Dendritic cell treated with granulocyte-macrophage colony-stimulating factor and Interleukin-4, amounts not matched to agents 40 ng/mL and 50 ng/mL, for 4 days (primary cell): ENCODE measurements at regions not wholly inside any gene's neighbourhood (a gene's known extent, or its start where the extent isn't known, plus 50 kb on each side); places are given as distances from the start of the nearest gene placed in this dataset.
"Not testable (repeated sequence)": the region's sequence is repeated elsewhere in the genome, so short reads cannot be mapped to it uniquely, and the experiment has no call there.

ENCODE experiments used
- H3K27ac Mint-ChIP-seq: one replicate; pipeline ENCODE4 v1.8.0; 2022; ENCODE audit warnings: mild to moderate bottlenecking, mixed read lengths
- H3K27me3 Mint-ChIP-seq: one replicate; pipeline ENCODE4 v1.8.0; 2022; ENCODE audit warnings: mild to moderate bottlenecking, mixed read lengths
- H3K36me3 Mint-ChIP-seq: one replicate; pipeline ENCODE4 v1.8.0; 2022; ENCODE audit warnings: low read depth, mixed read lengths
- H3K4me1 Mint-ChIP-seq: one replicate; pipeline ENCODE4 v1.8.0; 2022; ENCODE audit warnings: low read depth, mixed read lengths
- H3K4me3 Mint-ChIP-seq: one replicate; pipeline ENCODE4 v1.8.0; 2022; ENCODE audit warnings: mild to moderate bottlenecking, moderate library complexity, mixed read lengths
- H3K9me3 Mint-ChIP-seq: one replicate; pipeline ENCODE4 v1.8.0; 2022; ENCODE audit warnings: mixed read lengths
- intact Hi-C: fragments of 100-400 bp; cut with micrococcal nuclease; formaldehyde crosslinking; loops from one replicate; pipeline ENCODE4 v1.15.0; 2022

DNA sequence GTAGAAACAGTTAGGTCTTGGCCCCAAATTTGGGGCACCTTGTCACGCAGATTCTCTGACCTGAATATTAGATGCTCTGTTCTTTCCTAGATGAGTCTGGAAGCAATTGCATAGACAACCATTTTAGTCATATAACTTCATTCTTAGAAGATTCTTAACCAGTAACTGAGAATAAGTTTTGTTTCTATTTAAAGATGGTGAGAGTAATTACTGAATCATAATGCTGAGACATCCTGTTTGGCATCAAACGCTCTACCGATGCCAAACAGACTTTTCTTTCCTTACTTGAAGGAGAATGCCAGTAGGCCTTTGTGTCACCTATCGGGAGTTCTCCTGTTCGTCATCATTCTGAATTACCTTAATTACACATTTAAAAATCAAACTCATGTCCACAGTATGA lies 131.6 kb upstream of the ID4 start:
- no peaks in the 10 kb centered on the region for H3K27me3 Mint-ChIP-seq
- H3K36me3 Mint-ChIP-seq: no peaks in the 10 kb centered on the region
- intact Hi-C loops: no loop called here
- H3K27ac Mint-ChIP-seq: no peak overlapping the region
- peaks cover 9% of the 10 kb centered on the region for H3K9me3 Mint-ChIP-seq
- no peak overlapping the region for H3K4me3 Mint-ChIP-seq
- H3K4me1 Mint-ChIP-seq: no peaks in the 10 kb centered on the region

DNA sequence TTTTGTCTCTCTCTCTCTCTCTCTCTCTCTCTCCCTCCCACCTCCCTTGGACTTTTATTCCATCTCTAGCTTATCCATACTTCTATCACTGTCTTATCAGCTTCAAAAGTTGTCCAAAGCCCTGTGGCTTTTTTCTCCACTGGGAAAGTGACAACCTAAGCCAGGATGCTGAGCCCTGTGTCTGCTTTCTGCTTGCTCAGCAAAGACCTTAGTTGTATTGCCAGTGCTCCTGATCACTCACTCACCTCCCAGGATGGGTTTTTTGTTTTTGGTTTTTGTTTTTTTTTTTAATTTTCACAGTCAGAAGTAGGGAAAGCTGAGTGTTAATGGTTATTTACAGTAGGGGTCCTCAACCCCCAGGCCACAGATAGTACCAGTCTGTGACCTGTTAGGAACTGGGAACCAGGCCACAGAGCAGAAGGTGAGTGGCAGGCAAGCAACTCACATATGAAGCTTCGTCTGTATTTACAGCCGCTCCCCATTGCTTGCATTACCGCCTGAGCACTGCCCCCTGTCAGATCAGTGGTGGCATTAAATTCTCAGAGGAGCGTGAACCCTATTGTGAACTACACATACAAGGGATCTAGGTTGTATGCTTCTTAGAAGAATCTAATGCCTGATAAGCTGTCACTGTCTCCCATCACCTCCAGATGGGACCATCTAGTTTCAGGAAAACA lies 125.0 kb upstream of the ID4 start:
- Mint-ChIP-seq H3K4me1 (no peaks in the 10 kb centered on the region), H3K4me3 (no peak overlapping the region), H3K9me3 (no peaks in the 10 kb centered on the region), H3K36me3 (no peaks in the 10 kb centered on the region), H3K27me3 (no peaks in the 10 kb centered on the region), H3K27ac (no peak overlapping the region)
- intact Hi-C loops: no loop called here

DNA sequence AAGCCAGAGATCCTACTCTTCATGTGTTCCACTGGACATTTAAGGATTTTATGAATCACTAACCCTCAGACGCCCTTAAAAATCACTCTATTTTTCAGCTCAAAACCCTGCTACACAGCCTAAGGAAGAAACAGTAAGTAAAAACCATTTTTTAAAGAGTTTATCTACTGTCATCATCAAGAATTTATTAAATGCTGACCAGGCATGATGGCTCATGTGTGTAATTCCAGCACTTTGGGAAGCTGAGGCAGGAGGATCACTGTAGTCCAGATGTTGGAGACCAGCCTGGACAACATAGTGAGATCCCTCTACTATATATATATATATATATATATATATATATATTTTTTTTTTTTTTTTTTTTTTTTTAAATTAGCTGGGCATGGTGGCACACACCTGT lies 124.2 kb upstream of the ID4 start:
- no peaks in the 10 kb centered on the region for H3K9me3 Mint-ChIP-seq
- no peaks in the 10 kb centered on the region for H3K36me3 Mint-ChIP-seq
- H3K4me1 Mint-ChIP-seq: no peaks in the 10 kb centered on the region
- intact Hi-C loops: no loop called here
- H3K27me3 Mint-ChIP-seq: no peaks in the 10 kb centered on the region
- H3K4me3 Mint-ChIP-seq: no peak overlapping the region
- no peak overlapping the region for H3K27ac Mint-ChIP-seq

DNA sequence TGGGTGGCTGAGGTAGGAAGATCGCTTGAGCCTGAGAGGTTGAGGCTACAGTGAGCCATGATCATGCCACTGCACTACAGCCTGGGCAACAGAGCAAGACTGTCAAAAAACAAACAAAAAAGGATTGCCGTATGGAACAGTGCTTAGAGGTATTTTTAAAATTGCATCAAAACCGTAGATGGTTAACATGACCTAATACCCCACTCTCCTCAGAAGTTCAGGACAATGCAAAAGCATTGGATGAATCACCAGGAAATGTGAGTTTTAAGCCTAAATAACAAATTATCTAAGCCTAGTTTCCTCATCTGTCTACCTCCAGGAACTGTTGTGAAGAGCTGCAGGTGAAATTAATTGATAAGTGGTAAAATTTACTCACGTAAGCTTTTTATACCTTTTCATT lies 123.8 kb upstream of the ID4 start:
- Mint-ChIP-seq H3K4me1 (no peaks in the 10 kb centered on the region), H3K27ac (no peak overlapping the region), H3K9me3 (no peaks in the 10 kb centered on the region), H3K36me3 (no peaks in the 10 kb centered on the region), H3K4me3 (no peak overlapping the region), H3K27me3 (no peaks in the 10 kb centered on the region)
- intact Hi-C loops: no loop called here

DNA sequence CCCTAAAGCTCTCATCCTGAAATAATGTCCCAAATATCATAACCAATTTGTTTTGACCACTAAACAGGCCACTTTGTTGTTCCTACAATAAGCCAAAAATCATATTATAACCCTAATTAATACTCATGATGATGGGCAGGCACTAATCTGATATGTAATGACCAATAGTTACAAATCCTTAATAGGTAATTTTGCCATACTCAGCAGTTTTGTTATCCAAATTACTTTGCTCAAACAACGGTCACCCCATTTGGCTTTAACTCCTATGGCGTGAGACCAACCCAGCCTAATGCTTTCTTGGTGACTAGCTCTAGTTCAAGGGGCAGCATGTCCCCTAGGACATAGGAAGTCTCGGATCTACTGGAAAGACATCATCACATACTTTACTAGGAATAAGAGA lies 123.2 kb upstream of the ID4 start:
- H3K36me3 Mint-ChIP-seq: no peaks in the 10 kb centered on the region
- no peak overlapping the region for H3K4me3 Mint-ChIP-seq
- no peaks in the 10 kb centered on the region for H3K27me3 Mint-ChIP-seq
- H3K4me1 Mint-ChIP-seq: no peaks in the 10 kb centered on the region
- H3K27ac Mint-ChIP-seq: no peak overlapping the region
- intact Hi-C loops: no loop called here
- H3K9me3 Mint-ChIP-seq: no peaks in the 10 kb centered on the region

DNA sequence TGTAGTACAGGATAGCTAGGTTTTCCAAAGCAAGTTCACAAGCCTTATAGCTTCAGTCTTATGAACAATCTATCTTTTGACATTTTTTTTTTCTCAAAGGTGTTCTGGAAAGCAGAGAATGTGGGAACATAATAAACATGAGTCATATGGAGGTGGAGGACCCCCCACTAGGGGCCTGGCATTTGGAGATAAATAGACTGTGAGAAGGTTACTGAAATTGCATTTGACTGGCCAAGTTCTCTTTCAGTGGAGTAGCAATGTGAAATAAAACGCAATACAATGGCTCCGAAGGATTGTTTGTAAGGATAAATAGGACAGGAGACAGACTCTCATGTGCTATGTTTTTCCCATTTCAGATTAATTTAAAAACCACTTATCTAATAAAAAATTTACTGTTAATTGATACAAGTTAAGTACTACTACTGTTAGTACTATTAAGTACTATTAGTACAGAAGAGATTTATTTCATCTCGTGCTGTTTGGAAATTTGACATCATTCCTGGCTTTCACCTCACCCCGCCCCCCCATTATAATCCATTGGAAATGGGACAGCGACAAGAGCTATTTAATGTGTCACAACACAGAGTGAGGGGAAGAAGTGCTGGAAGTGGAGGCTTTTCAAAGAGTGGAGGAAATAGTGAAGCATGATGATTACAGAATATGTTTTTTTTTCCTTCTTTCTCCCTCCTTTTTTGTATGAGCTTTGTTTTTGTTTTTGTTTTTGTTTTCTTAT lies 122.6 kb upstream of the ID4 start:
- H3K36me3 Mint-ChIP-seq: no peaks in the 10 kb centered on the region
- intact Hi-C loops: no loop called here

DNA sequence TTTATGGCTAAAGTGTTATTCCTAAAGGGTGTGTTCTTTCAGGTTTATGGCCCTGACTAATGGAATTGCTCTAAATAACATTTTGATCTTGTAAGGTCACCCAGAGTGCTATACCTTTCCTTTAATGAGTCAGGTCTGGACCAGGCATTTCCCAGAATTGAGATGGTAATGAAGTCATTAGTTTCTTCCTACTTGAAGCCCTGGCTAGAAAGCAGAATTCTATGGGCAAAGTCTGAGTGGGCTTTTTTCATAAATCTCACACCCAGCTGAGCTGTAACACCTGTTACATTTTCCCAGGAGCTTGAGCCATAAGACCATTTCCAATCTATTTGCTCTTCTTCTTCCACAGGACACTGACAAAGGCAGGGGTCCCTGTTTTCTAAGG lies 122.0 kb upstream of the ID4 start:
- H3K27me3 Mint-ChIP-seq: no peaks in the 10 kb centered on the region
- H3K4me3 Mint-ChIP-seq: no peak overlapping the region
- intact Hi-C loops: no loop called here
- no peaks in the 10 kb centered on the region for H3K36me3 Mint-ChIP-seq
- H3K27ac Mint-ChIP-seq: no peak overlapping the region
- H3K4me1 Mint-ChIP-seq: no peaks in the 10 kb centered on the region
- no peaks in the 10 kb centered on the region for H3K9me3 Mint-ChIP-seq

More for the DNA sequence above, 122.6 kb upstream of the ID4 start:
- Mint-ChIP-seq H3K27ac (no peak overlapping the region), H3K9me3 (no peaks in the 10 kb centered on the region), H3K27me3 (no peaks in the 10 kb centered on the region), H3K4me1 (no peaks in the 10 kb centered on the region), H3K4me3 (no peak overlapping the region)

DNA sequence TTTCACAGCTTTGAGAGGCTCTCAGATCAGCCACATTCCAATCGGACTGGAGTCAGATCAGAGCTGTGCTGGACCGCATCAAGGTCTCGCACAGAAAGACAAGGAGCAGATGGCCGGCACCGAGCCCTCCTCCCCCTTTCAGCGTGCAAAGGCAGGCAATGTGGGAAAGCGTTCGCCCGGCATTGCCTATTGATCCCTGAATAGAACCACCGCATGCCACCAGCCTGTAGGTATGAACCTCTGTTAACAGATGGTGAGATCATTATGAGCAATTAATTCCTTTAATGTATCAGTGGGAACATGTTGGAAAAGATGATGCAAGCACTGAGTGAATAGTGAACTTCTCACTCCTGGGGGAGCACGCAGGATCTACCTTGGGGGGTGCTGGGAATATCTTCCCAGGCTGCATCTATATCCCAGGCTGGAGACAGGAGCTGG lies 117.5 kb upstream of the ID4 start:
- no peaks in the 10 kb centered on the region for H3K9me3 Mint-ChIP-seq
- H3K27ac Mint-ChIP-seq: no peak overlapping the region
- H3K36me3 Mint-ChIP-seq: no peaks in the 10 kb centered on the region
- H3K4me1 Mint-ChIP-seq: no peaks in the 10 kb centered on the region
- no peak overlapping the region for H3K4me3 Mint-ChIP-seq
- intact Hi-C loops: no loop called here
- no peaks in the 10 kb centered on the region for H3K27me3 Mint-ChIP-seq

DNA sequence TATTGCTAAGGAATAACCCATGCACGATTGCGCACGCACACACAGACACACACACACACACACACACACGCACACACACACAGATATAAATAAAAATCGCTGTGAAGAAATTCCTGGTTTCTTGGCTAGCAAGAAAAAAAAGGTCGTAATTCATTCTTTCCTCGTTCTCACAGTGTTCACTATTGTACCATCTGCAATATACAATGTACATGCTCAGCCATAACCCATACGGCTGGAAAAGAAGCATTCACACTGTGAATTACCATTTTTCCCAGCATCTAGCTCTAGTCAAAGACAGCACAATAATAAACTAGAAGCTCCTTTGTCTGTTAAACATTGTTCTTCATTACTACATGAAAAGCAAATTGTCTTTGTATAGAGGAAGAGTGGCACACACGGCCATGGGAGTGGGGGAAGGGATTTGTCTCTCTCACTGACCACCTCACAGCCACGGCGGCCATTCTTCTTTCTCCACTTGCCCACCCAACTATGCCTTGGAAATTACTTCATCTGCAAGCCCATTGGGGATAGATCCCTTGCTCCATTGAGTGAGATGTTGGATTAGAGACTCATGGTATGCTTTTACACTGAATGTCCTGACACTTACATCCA lies 115.3 kb upstream of the ID4 start:
- H3K36me3 Mint-ChIP-seq: no peaks in the 10 kb centered on the region
- H3K27me3 Mint-ChIP-seq: no peaks in the 10 kb centered on the region
- intact Hi-C loops: no loop called here
- no peak overlapping the region for H3K4me3 Mint-ChIP-seq
- H3K27ac Mint-ChIP-seq: no peak overlapping the region
- no peaks in the 10 kb centered on the region for H3K9me3 Mint-ChIP-seq
- H3K4me1 Mint-ChIP-seq: no peaks in the 10 kb centered on the region

DNA sequence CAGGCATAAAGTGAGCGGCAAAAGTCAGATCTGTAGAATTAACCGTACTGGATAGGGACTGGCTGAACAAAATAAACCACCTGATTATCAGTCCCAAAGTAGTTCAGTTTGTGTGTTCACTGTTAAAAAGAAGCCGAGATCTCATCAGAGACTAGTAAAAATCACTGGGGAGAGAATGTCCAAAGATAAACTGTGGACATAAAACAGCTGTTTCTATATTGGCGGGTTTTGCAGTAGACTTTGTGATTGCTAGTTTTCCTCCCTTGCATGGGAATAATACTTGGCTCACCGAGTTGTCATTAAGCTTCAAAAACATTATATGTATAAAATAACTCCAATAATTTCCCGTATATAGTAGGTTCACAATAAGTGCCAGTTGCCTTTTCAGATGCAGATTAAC lies 114.2 kb upstream of the ID4 start:
- H3K4me1 Mint-ChIP-seq: no peaks in the 10 kb centered on the region
- H3K9me3 Mint-ChIP-seq: no peaks in the 10 kb centered on the region

DNA sequence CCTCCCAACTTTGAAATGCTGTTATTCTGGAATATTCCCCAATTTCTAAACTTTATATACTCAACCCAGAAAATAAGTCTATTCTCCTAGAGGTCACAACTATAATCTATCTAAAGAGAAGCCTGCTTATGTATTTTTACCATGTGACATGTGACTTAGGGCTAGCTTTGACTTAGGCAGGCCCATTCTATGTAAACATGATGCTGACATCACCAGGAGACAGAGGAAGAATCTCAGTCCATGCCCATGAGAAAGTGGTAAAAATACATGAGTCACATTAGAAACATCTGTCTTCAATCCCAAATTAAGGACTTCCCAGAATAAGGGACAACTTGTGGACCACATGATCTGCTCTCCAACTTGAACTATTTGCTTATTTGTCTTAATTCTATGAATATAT lies 113.6 kb upstream of the ID4 start:
- H3K27ac Mint-ChIP-seq: no peak overlapping the region
- intact Hi-C loops: no loop called here
- no peaks in the 10 kb centered on the region for H3K4me1 Mint-ChIP-seq
- H3K27me3 Mint-ChIP-seq: no peaks in the 10 kb centered on the region
- H3K9me3 Mint-ChIP-seq: no peaks in the 10 kb centered on the region
- H3K36me3 Mint-ChIP-seq: no peaks in the 10 kb centered on the region
- H3K4me3 Mint-ChIP-seq: no peak overlapping the region

More for the DNA sequence above, 114.2 kb upstream of the ID4 start:
- no peak overlapping the region for H3K27ac Mint-ChIP-seq
- H3K36me3 Mint-ChIP-seq: no peaks in the 10 kb centered on the region
- H3K4me3 Mint-ChIP-seq: no peak overlapping the region
- H3K27me3 Mint-ChIP-seq: no peaks in the 10 kb centered on the region
- intact Hi-C loops: no loop called here

DNA sequence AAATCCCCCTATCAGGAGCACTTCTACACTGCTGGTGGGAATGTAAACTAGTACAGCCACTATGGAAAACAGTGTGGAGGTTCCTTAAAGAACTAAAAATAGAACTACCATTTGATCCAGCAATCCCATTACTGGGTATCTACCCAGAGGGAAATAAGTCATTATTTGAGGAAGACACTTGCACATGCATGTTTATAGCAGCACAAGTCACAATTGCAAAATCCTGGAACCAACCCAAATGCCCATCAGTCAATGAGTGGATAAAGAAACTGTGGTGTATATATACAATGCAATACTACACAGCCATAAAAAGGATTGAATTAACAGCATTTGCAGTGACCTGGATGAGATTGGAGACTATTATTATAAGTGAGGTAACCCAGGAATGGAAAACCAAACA lies 111.7 kb upstream of the ID4 start:
- H3K27ac Mint-ChIP-seq, H3K9me3 Mint-ChIP-seq, H3K36me3 Mint-ChIP-seq, intact Hi-C loops, H3K27me3 Mint-ChIP-seq, H3K4me1 Mint-ChIP-seq, H3K4me3 Mint-ChIP-seq: not testable (repeated sequence)

DNA sequence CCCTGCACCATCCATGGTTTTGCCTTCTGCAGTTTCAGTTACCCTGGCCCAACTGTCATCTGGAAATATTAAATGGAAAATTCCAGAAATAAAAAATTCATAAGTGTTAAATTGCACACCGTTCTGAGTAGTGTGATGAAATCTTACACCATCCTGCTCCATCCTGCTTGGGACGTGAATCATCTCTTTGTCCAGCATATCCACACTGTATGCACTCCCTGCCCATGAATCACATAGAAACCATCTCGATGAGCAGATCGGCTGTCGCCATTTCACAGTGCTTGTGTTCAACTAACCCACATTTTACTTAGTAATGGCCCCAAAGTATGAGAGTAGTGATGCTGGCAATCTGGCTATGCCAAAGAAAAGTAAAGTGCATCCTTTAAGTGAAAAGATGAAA lies 105.9 kb upstream of the ID4 start:
- H3K27me3 Mint-ChIP-seq: no peaks in the 10 kb centered on the region
- intact Hi-C loops: no loop called here
- H3K9me3 Mint-ChIP-seq: no peaks in the 10 kb centered on the region
- H3K4me3 Mint-ChIP-seq: no peak overlapping the region
- H3K36me3 Mint-ChIP-seq: no peaks in the 10 kb centered on the region
- H3K4me1 Mint-ChIP-seq: no peaks in the 10 kb centered on the region
- H3K27ac Mint-ChIP-seq: no peak overlapping the region

DNA sequence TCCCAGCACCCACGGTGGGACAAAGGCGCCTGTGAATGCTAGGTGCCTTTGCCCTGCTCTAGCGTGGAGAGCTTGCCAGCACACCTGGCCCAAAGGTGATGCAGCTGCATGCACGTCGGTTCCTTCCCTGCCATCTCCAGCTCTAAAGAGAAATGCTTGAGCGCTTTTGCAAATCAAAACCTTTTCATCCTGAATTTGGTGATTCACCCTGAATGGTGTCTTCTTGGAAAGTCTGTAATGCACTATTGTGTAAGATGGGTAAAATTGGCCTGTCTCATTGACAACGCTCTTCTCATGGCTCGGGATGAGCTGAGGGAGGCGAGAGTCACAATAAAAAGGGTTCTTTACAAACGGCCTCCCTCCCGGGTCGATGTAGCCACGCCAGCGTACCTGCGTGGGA lies 103.1 kb upstream of the ID4 start:
- Mint-ChIP-seq H3K4me3 (no peak overlapping the region), H3K27me3 (no peaks in the 10 kb centered on the region), H3K9me3 (no peaks in the 10 kb centered on the region), H3K4me1 (no peaks in the 10 kb centered on the region), H3K27ac (no peak overlapping the region), H3K36me3 (no peaks in the 10 kb centered on the region)
- intact Hi-C loops: no loop called here
